GM12874 (cell line): ENCODE measurements at regions not wholly inside any gene's neighbourhood (a gene's known extent, or its start where the extent isn't known, plus 50 kb on each side); places are given as distances from the start of the nearest gene placed in this dataset.

Experiments used
- TF ChIP-seq, protein P1 (sequence below): IDR thresholded peaks from 2 replicates; pipeline ENCODE4 v1.5.1; 2011; ENCODE audit warnings: low read depth, mild to moderate bottlenecking, control low read depth, low read length, moderate library complexity; ENCODE audit not compliant: insufficient read depth

DNA sequence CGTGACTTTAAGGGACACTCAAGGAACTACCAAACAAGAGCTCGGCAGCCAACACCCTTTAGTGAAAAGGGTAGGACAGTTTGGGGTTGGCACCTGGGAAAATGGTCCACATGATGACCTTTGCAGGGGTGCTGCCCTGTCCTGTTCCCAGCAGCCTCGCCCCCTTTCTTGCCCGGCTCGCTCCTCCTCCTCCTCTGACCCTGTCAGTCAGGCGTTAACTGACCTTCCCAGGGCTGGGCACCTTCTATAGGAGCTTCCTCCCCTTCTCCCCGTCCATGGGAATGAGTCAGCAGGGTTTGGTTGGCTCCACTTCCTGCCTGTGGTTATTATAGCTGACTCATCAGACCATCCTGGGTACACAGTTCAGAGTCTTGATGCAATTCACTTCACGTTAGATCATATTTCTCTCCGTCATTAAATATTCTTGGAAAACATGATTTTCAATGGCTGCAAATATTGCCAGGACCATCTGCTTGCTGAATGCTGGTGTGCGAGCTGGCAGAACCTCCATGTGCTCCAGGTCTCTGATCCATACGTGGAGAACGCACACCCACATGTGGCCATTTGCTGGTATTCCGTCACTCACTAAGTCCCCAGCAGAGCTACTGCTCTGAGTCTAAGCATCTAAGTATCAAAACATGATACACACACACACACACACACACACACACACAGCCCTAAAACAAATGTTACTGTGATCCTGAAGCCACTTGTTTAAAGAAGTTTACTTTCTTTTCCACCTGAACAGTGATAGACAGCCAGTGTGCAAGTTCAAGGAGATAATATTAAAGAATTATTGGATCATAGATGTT, 185.0 kb downstream of the ANAPC1 start:
- TF ChIP-seq, protein P1, sequence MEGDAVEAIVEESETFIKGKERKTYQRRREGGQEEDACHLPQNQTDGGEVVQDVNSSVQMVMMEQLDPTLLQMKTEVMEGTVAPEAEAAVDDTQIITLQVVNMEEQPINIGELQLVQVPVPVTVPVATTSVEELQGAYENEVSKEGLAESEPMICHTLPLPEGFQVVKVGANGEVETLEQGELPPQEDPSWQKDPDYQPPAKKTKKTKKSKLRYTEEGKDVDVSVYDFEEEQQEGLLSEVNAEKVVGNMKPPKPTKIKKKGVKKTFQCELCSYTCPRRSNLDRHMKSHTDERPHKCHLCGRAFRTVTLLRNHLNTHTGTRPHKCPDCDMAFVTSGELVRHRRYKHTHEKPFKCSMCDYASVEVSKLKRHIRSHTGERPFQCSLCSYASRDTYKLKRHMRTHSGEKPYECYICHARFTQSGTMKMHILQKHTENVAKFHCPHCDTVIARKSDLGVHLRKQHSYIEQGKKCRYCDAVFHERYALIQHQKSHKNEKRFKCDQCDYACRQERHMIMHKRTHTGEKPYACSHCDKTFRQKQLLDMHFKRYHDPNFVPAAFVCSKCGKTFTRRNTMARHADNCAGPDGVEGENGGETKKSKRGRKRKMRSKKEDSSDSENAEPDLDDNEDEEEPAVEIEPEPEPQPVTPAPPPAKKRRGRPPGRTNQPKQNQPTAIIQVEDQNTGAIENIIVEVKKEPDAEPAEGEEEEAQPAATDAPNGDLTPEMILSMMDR, result no peak

DNA sequence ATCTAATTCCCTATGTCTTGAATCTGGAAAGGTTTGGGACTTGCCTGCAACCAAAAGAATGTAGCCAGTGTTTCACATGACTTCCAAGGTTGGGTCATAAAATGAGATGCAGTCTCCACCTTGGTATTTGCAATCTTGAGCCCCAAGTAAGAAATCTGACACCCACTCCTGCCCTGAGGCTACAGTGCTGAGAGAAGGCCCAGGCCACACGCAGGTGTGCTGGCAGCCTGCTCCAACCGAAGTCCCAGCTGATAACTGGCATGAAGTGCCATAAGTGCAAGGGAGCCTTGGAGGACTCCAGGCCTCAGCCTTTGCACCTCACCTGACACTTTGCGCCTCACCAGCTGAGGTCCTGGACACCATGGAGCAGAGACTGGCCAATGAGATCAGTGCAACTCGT, 182.7 kb downstream of the ANAPC1 start:
- TF ChIP-seq, protein P1, result no peak

DNA sequence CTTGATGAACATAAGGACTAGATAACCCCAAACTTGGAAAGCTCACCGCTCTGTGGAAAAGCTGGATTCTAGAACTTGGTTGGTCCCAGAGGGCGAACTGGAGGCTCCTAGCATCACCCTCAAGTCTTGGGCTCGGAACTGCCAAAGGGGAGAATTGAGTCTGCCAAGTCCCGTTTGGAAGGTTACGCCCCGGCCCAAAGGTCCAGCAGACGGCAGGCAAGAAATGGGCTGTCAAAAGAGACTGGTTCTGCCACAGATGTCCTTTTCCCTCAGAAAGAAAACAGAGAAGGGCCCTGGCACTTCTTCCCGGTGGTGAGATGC, 182.2 kb downstream of the ANAPC1 start:
- TF ChIP-seq, protein P1, result no peak

DNA sequence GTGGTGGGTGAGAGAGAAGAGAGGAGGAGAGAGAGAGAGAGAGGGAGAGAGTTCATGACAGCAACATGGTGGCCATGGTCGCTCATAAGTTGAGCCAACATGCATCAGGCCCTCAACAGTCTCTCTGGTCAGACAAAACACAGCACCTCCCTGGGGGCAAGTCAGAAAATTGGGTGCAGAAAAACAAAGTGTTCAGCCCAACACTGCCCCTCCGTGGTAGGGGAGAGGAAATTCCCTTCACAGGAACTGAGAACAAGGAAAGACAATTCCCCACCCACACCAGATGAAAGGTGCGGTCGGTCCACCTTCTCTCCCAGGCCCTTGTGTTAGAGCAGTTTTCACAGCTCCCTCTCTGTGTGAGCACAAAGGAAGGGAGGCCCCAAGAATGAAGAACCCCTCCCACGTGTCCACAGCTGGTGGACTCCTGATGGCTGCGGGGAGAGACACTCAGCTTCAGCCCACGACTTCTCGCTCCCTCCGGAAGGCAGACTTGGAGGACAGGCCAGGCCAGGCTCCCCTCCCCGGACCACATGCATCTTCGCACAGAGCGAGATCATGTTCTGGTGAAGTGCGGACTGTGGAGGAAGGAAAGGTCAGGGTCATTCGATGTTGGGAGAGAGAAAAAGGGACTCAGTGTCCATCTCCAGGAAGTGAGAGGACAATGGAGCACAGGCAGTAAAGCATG, 181.7 kb downstream of the ANAPC1 start:
- TF ChIP-seq, protein P1, result peak; percentile 63

DNA sequence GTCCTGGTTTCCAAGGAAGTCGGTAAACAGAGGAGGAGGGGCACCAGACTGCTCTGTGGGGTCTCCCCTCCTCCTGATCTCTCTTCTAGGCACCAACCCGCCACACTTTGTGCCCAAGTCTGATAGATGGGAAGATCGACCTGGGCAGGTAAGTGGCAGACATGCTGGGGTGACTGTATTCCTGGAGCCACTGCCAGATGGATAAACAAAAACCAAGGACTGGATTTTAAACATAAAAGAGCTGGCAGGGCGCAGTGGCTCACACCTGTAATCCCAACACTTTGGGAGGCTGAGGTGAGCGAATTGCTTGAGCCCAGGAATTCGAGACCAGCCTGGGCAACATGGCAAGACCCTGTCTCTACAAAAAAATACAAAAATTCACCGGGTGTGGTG, 181.2 kb downstream of the ANAPC1 start:
- TF ChIP-seq, protein P1, result no peak

DNA sequence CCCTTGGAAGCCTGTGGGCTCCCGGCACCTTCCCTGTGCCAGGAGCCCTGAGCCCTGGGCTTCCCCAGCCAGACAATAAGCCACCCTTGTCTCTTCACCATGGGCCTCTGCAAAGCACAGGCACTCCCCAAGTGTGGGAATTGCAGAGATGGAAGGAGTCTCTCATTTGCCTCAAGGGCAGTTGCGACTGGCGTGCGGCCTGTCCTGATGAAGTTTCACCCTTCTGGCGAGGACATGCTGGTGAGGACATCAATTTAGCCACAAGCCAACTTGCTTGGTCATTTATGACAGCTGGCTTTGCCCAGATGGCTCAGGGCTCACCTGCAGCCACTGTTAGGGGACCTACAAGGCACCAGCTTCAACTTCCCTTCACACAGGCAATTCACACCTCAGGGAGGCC, 180.2 kb downstream of the ANAPC1 start:
- TF ChIP-seq, protein P1, result no peak

DNA sequence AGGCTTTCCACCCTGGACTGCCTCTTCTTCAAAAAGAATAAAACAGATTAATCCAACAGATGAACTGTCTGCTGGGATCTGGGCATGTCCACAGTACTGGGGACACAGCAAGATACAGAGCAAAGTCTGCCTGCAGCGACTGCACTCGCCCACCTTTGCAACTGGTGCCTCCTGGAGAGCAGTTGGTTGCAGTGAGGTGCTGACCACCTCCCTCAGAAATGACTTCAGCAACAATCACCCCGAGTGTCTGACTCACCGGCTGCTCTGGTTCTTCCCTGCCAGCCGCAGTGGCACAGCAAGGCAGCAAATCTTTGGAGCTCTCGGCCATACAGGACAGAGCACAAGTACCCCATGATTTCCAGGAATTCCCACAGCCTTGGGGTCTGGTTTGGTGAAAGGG, 179.7 kb downstream of the ANAPC1 start:
- TF ChIP-seq, protein P1, result no peak
